Transverse colon (tissue), 4 donors: ENCODE measurements at regions not wholly inside any gene's neighbourhood (a gene's known extent, or its start where the extent isn't known, plus 50 kb on each side); places are given as distances from the start of the nearest gene placed in this dataset.

ENCODE experiments used
- CTCF ChIP-seq, 5 experiments: fragments of 200-600 bp in 3 of 5; fragments of 450-650 bp in 2 of 5; sonication (generic) in 3 of 5; IDR thresholded peaks; 1 replicate in 2 of 5; 2 replicates in 3 of 5; pipeline ENCODE4 v1.5.1; 2016 to 2017; ENCODE audit warnings: antibody characterized with exemption in 5 of 5, inconsistent platforms in 3 of 5, mild to moderate bottlenecking in 2 of 5, moderate library complexity in 1 of 5
- POLR2A ChIP-seq: fragments of 450-650 bp; IDR thresholded peaks from one replicate; pipeline ENCODE4 v1.6.1; 2016; ENCODE audit warnings: antibody characterized with exemption, mild to moderate bottlenecking, moderate library complexity
- POLR2AphosphoS5 ChIP-seq, 3 donors: sonication (generic); formaldehyde crosslinking; IDR thresholded peaks; one replicate each; pipeline ENCODE4 v1.6.1; 2016; ENCODE audit warnings: antibody characterized with exemption in 3 of 3

DNA sequence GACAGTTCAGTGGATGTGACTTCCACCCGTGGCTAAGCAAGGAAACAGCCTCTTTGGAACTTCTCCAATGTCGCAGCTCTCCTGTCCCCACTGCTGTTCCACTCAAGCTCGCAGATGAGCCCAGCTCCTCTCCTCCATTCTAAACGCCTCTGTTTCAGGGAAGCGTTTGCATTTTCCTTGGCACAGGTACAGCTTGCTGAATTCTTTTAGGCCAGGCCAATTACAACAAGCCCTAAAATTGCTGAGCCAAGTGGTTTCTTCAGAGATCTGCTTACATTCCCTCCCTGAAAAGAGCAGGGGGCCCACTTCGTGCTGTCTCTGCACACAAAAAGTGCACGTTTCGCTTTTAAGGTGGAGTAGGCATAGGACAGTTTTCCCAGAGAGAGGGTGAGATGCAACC is 91.5 kb upstream of the BLID start:
- TF ChIP-seq CTCF (IDR thresholded peaks at IDR 0.05) (no peak), POLR2AphosphoS5 (IDR thresholded peaks at IDR 0.05) (no peak), POLR2A (no peak)
